Brain microvascular endothelial cell (primary cell): ENCODE measurements at regions not wholly inside any gene's neighbourhood (a gene's known extent, or its start where the extent isn't known, plus 50 kb on each side); places are given as distances from the start of the nearest gene placed in this dataset.

Source experiments
- DNase-seq: peaks from one replicate; pipeline ENCODE4 v3.0.0-alpha.2; 2020
- H3K27ac ChIP-seq: fragments of 250-450 bp; sonication (Bioruptor Pico); 2 replicates; pipeline ENCODE4 v1.5.1; 2020; ENCODE audit warnings: mild to moderate bottlenecking, moderate library complexity
- H3K27me3 ChIP-seq: fragments of 250-450 bp; sonication (Bioruptor Pico); replicated peaks from 2 replicates; pipeline ENCODE4 v1.5.1; 2020; ENCODE audit warnings: mild to moderate bottlenecking
- H3K36me3 ChIP-seq: fragments of 250-450 bp; sonication (Bioruptor Pico); replicated peaks from 2 replicates; pipeline ENCODE4 v1.5.1; 2020; ENCODE audit warnings: mild to moderate bottlenecking
- H3K4me3 ChIP-seq: 2 replicates; pipeline ENCODE4 v1.5.1; 2011; ENCODE audit warnings: low read depth, mild to moderate bottlenecking, control low read depth, low read length, moderate library complexity
- CTCF ChIP-seq: IDR thresholded peaks from 2 replicates; pipeline ENCODE4 v1.5.1; 2011; ENCODE audit warnings: low read depth, mild to moderate bottlenecking, moderate library complexity, low read length, control low read depth, inconsistent platforms; ENCODE audit errors: missing control alignments
- in situ Hi-C: cut with HindIII; loops from 2 replicates; pipeline ENCODE4 v1.10.0; 2017; ENCODE audit warnings: low sequenced_read_pairs, low pct_ligation_motif_present

- in situ Hi-C loops, result no loop called here
These were observed 124.0 kb upstream of the HPF1 start for GRCh38 chr4:169881769-169882168.

DNA sequence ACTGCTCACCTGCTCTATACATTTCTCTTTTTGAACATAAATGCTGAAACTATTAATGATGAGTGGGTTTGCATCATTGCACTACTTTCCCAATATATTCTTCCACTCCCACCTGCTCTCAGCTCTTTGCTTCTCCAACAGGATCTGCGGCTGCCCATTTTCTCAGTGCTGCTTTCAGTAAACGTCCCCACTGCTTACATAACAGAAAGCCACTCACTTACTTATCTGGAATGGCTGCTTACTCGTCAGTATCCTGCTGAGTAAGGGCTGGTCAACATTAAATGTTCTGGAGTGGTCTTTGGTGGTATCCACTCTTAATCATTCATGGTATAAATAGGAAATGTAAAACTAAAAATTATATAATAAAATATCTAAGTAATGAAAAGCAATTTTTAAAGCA lies 112.8 kb upstream of the HPF1 start:
- in situ Hi-C loops, result no loop called here
- H3K36me3 ChIP-seq, result no peaks in the 10 kb centered on the region
- DNase-seq, result no peak
- no peak overlapping the region for H3K4me3 ChIP-seq
- TF ChIP-seq CTCF, result no peak
- H3K27ac ChIP-seq, result no peak overlapping the region
- H3K27me3 ChIP-seq, result no peaks in the 10 kb centered on the region

More at GRCh38 chr4:169881769-169882168, 124.0 kb upstream of the HPF1 start:
- TF ChIP-seq CTCF, result no peak
- no peak overlapping the region for H3K4me3 ChIP-seq
- no peak for DNase-seq
- H3K27me3 ChIP-seq, result no peaks in the 10 kb centered on the region
- no peaks in the 10 kb centered on the region for H3K36me3 ChIP-seq
- H3K27ac ChIP-seq, result no peak overlapping the region

- Histone ChIP-seq H3K27ac (no peak overlapping the region), H3K36me3 (no peaks in the 10 kb centered on the region), H3K4me3 (no peak overlapping the region), H3K27me3 (no peaks in the 10 kb centered on the region)
- no peak for DNase-seq
- no peak for TF ChIP-seq CTCF
- in situ Hi-C loops, result no loop called here
These were observed 111.7 kb upstream of the HPF1 start for GRCh38 chr4:169869490-169869889.

DNA sequence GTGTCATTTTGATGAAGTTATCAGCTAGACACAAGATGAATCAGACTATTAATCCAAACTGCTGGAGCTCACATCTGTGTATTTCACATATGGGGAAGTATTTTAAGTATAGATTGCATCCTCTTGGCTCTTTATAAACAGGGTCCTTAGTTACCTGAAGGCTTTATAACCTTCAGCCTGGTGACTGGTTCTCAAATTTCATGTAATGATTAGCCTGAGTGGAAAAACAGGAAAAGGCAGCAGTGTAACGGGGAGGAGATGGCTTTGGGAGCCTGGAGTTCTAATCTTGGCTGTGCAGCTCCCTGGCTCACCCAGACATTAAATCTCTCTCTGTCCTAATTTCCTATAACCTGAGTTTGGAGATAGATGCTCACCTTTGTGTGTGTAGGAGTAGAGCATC lies 103.8 kb upstream of the HPF1 start:
- H3K4me3 ChIP-seq, result no peak overlapping the region
- no peak for TF ChIP-seq CTCF

GRCh38 chr4:169859366-169860216 lies 101.8 kb upstream of the HPF1 start:
- no peak for DNase-seq
- Histone ChIP-seq H3K4me3 (no peak overlapping the region), H3K36me3 (no peaks in the 10 kb centered on the region), H3K27me3 (no peaks in the 10 kb centered on the region), H3K27ac (no peak overlapping the region)
- TF ChIP-seq CTCF, result no peak
- in situ Hi-C loops, result no loop called here

More for the DNA sequence above, 103.8 kb upstream of the HPF1 start:
- H3K27me3 ChIP-seq, result no peaks in the 10 kb centered on the region
- no peak overlapping the region for H3K27ac ChIP-seq
- H3K36me3 ChIP-seq, result no peaks in the 10 kb centered on the region
- in situ Hi-C loops, result no loop called here
- no peak for DNase-seq

GRCh38 chr4:169854090-169854489 lies 96.3 kb upstream of the HPF1 start:
- no peak overlapping the region for H3K27ac ChIP-seq
- H3K27me3 ChIP-seq, result no peaks in the 10 kb centered on the region
- no peaks in the 10 kb centered on the region for H3K36me3 ChIP-seq
- no peak overlapping the region for H3K4me3 ChIP-seq
- no peak for TF ChIP-seq CTCF
- in situ Hi-C loops, result no loop called here
- DNase-seq, result no peak
